Ovary (tissue), 7 donors: ENCODE measurements at regions not wholly inside any gene's neighbourhood (a gene's known extent, or its start where the extent isn't known, plus 50 kb on each side); places are given as distances from the start of the nearest gene placed in this dataset.

ENCODE experiments used
- DNase-seq, 5 donors: peaks; one replicate each; pipeline ENCODE4 v3.0.0-alpha.2; 2019 to 2020
- H3K27ac ChIP-seq, 2 donors: fragments of 200-600 bp; one replicate each; pipeline versions ENCODE4 v1.5.1 to v1.8.0; 2019 to 2022
- H3K27me3 ChIP-seq: fragments of 200-600 bp; one replicate; pipeline ENCODE4 v1.8.0; 2022
- H3K36me3 ChIP-seq: fragments of 200-600 bp; sonication (generic); one replicate; pipeline ENCODE4 v1.5.1; 2019
- H3K4me1 ChIP-seq: one replicate; pipeline ENCODE4 v1.8.1; 2013; ENCODE audit warnings: mild to moderate bottlenecking, moderate library complexity; ENCODE audit not compliant: insufficient read depth
- H3K4me3 ChIP-seq: fragments of 200-600 bp; sonication (generic); one replicate; pipeline ENCODE4 v1.5.1; 2017
- H3K9me3 ChIP-seq, 2 donors: fragments of 200-600 bp in 1 of 2; sonication (generic) in 1 of 2; one replicate each; pipeline versions ENCODE4 v1.5.1 to v1.8.1; 2013 to 2019; ENCODE audit warnings: mild to moderate bottlenecking in 1 of 2, moderate library complexity in 1 of 2
- CTCF ChIP-seq, 3 donors: fragments of 450-650 bp in 2 of 3; fragments of 200-600 bp in 1 of 3; IDR thresholded peaks; one replicate each; pipeline versions ENCODE4 v1.5.1 to v1.8.0; 2016 to 2022; ENCODE audit warnings: antibody characterized with exemption in 3 of 3, mild to moderate bottlenecking in 1 of 3
- EP300 ChIP-seq: sonication (generic); formaldehyde crosslinking; IDR thresholded peaks from one replicate; pipeline ENCODE4 v1.6.1; 2017; ENCODE audit warnings: antibody characterized with exemption
- POLR2A ChIP-seq: fragments of 450-650 bp; IDR thresholded peaks from one replicate; pipeline ENCODE4 v1.6.1; 2017; ENCODE audit warnings: antibody characterized with exemption, mild to moderate bottlenecking, moderate library complexity
- WGBS, 3 donors: extraction: QIAGEN DNeasy Blood & Tissue Kit in 1 of 3; methylation state at CpG; one replicate each; pipeline versions ENCODE4 v1.1.5 to v1.1.7; 2013 to 2017; 5-methylcytosine and 5-hydroxymethylcytosine counted together
- intact Hi-C, 4 donors: fragments of 100-400 bp; cut with DNase I; formaldehyde crosslinking; loops; one replicate each; pipeline versions ENCODE4 v1.11.0 to v1.15.1; 2022 to 2023
- donor health status: DM: no; HTN: no; CAD: no; lungs with moderate emphysema.
- donor health status: DM: no; HTN: no; CAD: no.
- donor health status: Bipolar disorder and iron deficiency.
- donor health status: DM: no; HTN: no; CAD: no.
- donor health status: DM: yes; HTN: yes; CAD: no.

GRCh38 chr3:190252080-190252479 is 70.2 kb downstream of the CLDN1 start:
- WGBS, 3 donors: 34 to 43% (median 36%) methylated on average over 1 of the region's 1 CpG
- TF ChIP-seq CTCF (IDR thresholded peaks at IDR 0.05) (no peak), POLR2A (no peak), EP300 (no peak)
- no peak overlapping the region for H3K4me3 ChIP-seq
- H3K36me3 ChIP-seq: no peaks in the 10 kb centered on the region
- no peaks in the 10 kb centered on the region for H3K4me1 ChIP-seq
- H3K27ac ChIP-seq: no peak overlapping the region
- DNase-seq: peak in 1 of 5 donors; percentile 33
- no peaks in the 10 kb centered on the region for H3K27me3 ChIP-seq
- H3K9me3 ChIP-seq: no peaks in the 10 kb centered on the region
- intact Hi-C loops: no loop called here

- Histone ChIP-seq H3K4me1 (no peaks in the 10 kb centered on the region), H3K9me3 (no peaks in the 10 kb centered on the region), H3K4me3 (no peak overlapping the region), H3K27me3 (no peaks in the 10 kb centered on the region), H3K36me3 (no peaks in the 10 kb centered on the region), H3K27ac (no peak overlapping the region)
- intact Hi-C loops: no loop called here
- no peak for DNase-seq
- TF ChIP-seq EP300: no peak
- no peak for TF ChIP-seq CTCF (IDR thresholded peaks at IDR 0.05)
- no peak for TF ChIP-seq POLR2A
- WGBS, 3 donors: 93 to 96% (median 93%) methylated on average over 2 of the region's 2 CpGs
These were observed 72.8 kb downstream of the CLDN1 start for GRCh38 chr3:190249414-190249813.

- no peak for DNase-seq
- intact Hi-C loops: no loop called here
- TF ChIP-seq POLR2A: no peak
- TF ChIP-seq EP300: no peak
- TF ChIP-seq CTCF (IDR thresholded peaks at IDR 0.05): no peak
- no peak overlapping the region for H3K27ac ChIP-seq
- H3K36me3 ChIP-seq: no peaks in the 10 kb centered on the region
- H3K4me1 ChIP-seq: no peaks in the 10 kb centered on the region
- H3K4me3 ChIP-seq: no peak overlapping the region
- H3K9me3 ChIP-seq: no peaks in the 10 kb centered on the region
- 70 to 74% (median 71%) methylated on average over 2 of the region's 2 CpGs for WGBS, 3 donors
- H3K27me3 ChIP-seq: no peaks in the 10 kb centered on the region
These were observed 80.1 kb downstream of the CLDN1 start for GRCh38 chr3:190242147-190242546.

- no peaks in the 10 kb centered on the region for H3K36me3 ChIP-seq
- H3K4me3 ChIP-seq: no peak overlapping the region
- TF ChIP-seq CTCF (IDR thresholded peaks at IDR 0.05) (no peak), EP300 (no peak), POLR2A (no peak)
- DNase-seq: no peak
- no peaks in the 10 kb centered on the region for H3K27me3 ChIP-seq
- no peak overlapping the region for H3K27ac ChIP-seq
- 68 to 91% (median 89%) methylated on average over 2 of the region's 2 CpGs for WGBS, 3 donors
- H3K4me1 ChIP-seq: no peaks in the 10 kb centered on the region
- H3K9me3 ChIP-seq: no peaks in the 10 kb centered on the region
- intact Hi-C loops: no loop called here
These were observed 82.9 kb downstream of the CLDN1 start for GRCh38 chr3:190239325-190239724.

GRCh38 chr3:190238871-190239270 is 83.4 kb downstream of the CLDN1 start:
- no peak for DNase-seq
- Histone ChIP-seq H3K27me3 (no peaks in the 10 kb centered on the region), H3K27ac (no peak overlapping the region), H3K9me3 (no peaks in the 10 kb centered on the region), H3K4me3 (no peak overlapping the region), H3K36me3 (no peaks in the 10 kb centered on the region), H3K4me1 (no peaks in the 10 kb centered on the region)
- intact Hi-C loops: no loop called here
- TF ChIP-seq CTCF (IDR thresholded peaks at IDR 0.05): no peak
- TF ChIP-seq EP300: no peak
- TF ChIP-seq POLR2A: no peak
- 78 to 81% (median 81%) methylated on average over 5 of the region's 5 CpGs for WGBS, 3 donors
